Stimulated activated CD4-positive, alpha-beta T cell treated with anti-CD3 and anti-CD28 coated beads, TNF-alpha, amount 100 ng/mL, for 1 hour (primary cell): ENCODE measurements at regions not wholly inside any gene's neighbourhood (a gene's known extent, or its start where the extent isn't known, plus 50 kb on each side); places are given as distances from the start of the nearest gene placed in this dataset.
"Not testable (repeated sequence)": the region's sequence is repeated elsewhere in the genome, so short reads cannot be mapped to it uniquely, and the experiment has no call there.

ENCODE experiments used
- DNase-seq, 3 donors: peaks; one replicate each; pipeline ENCODE4 v3.0.0-alpha.2; 2020; ENCODE audit warnings: low read depth in 3 of 3, low spot score in 1 of 3

DNA sequence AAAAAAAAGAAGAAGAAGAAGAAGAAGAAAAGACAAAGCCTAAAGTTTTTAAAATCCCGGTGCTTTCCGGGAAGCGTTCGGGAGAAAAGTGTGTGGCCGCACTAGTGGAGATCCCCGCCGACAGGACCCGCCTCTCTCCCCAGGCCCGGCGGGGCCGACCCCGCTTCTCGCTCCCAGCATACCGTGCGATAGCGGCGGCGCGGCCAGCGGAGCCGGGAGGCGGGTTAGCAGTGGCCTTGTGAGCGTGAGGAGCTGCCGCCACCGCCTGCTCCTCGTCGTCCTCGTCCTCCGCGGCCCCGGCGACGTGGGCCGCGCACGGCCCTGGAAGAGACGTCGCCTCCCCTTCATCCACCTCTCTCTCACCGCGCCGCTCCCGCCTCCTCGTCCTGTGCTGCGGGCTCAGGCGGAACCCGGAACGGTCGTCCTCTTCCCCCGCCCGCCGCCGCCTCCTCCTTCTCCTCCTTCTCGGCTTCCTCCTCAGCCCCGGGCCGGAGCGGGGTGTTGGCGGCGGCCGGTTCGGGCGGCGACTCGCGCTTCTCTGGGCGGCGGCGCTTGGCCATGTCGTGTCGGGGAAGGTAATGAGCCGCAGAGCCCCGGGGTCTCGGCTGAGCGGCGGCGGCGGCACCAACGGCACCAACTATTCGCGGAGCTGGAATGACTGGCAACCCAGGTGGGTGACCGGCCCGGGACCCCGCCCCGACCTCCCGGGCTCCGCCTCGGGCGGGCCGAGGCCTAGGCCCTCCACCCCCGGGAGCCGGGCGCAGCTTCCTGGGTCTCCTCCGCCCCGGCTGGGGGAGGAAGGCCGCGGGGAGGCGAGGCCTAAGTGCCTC, 62.6 kb upstream of the CDR2 start:
- peak in 2 of 3 donors; percentile 14 to 53 for DNase-seq

DNA sequence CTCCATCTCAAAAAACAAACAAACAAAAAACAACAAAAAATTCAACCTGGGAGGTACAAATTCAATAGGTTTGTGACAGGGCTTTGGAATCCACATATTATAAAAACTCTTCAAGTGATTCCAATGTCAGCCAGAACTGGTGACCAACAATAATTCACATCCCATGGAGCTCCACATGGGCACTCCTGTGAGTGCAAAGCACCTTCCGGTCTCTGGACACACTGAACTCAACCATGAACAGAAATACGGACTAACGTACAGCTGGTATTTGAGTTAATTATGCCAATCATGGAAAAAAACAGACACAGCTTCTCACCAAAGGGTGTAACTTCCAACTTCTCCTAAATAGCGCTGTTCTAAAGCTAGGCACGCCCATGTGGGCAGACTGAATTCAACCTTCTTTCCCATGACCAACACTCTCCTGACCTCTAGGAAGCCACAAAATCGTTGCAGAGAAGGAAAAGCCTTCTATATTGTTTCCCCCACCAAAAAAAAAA, 62.0 kb upstream of the CDR2 start:
- not testable (repeated sequence) for DNase-seq

DNA sequence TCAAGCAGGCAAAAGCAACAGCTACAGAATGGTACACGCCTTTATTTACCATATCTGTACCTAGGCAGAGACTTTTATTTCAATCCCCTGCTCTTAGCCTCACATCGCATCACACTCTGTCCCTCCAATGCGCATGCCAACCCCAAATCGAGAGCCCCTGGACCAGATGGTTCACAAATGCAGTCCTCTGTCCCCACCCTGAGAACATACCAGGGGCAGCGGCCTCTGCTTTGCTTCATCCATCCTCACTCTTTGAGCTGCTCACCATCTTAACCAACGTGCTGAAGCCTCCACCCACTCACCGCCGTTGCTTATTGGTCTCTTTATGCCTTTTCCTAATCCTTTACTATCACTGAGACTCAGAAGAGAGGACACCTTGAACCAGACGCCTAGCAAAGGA, 56.9 kb upstream of the CDR2 start:
- not testable (repeated sequence) for DNase-seq

DNA sequence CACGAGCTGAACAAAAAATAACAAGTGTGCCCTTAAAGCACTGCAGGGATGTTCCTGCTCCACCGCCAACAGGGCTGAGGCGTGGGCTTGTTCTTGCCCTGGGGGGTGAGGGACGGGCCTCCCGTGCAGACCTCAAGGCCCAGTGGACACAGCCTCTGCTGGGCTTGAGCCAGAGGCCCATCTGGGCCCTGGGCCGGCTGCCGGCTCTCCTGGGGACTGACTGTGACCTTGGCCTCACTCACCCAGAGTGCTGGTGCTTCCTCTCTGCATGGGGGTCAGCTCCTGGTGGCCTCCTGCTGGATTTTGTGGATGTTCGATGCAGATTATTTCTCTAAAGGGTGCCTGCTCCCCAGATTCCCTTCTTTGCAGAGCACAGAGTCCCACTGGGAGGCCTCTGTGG, 54.2 kb upstream of the CDR2 start:
- no peak for DNase-seq

DNA sequence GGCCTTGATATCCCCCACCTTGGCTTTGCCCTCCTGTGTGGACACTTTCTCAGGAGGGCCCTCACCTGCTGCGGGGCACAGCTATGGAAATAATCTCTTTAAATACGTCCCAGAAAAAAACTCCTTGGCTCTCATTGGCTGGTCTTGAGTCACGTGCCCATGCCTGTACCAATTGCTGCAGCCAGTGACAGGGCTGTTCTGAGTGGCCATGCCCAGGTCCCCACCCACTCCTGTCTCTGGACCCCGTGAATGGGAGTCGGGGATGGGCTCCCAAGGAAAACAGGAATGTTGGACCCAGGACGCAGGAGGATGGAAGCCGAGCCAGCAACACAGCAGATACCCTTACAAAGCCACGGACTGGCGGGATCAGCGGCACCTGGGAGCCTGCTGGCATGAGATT, 53.1 kb upstream of the CDR2 start:
- no peak for DNase-seq

DNA sequence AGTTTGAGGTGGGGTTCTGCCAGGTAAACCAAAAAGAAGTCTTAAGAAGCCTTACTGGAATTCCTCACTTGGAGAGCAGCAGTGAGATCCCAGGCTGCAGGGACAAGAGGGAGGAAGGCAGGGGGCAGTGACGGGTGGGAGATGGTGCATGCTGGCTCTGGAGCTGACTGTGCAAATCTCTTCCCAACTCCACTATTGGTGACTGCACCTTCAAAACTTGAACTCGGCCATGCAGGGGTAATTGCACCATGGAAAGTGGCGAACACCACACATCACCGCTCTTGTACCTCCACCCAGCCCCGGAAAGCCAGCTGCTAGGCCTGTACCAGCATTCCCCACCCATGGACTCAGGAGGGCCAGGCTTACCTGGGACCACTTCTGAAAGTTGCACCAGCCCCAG, 51.4 kb upstream of the CDR2 start:
- DNase-seq = no peak

DNA sequence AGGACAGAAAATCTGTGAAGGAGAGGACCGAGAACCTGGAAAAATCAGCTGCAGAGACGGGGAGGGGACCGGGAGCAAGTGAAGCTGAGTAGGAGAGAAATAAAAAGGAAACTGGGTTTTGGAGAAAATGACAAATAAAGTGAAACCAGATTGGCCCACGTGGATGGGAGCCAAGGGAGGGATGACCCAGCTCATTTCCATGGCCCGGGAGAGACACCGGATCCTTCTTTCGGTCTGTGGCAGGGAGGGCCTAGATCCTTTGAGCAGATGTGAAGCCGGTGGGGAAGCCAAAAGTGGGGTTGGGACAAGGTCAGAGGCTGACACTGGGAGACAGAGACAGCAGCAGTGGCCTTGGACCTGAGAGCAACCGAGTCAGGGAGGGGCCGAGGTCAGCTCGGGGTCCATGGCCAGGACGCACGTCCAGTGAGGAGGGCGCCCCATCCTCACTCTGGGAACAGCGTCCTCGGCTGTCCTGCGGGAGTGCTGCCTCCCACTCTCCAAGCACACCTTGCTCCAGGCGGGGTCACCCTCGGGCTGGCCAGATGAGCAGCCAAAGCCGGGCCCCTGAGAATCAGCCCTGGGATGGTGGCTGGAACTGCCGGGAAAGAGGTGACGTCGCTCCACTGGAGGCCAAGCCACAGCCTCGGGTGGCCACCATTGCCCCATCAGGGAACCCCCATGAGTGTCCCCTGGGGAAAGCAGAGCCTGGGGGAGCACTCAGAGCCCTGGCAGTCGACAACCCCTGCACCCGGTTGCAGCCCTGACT, 50.8 kb upstream of the CDR2 start:
- DNase-seq = no peak

DNA sequence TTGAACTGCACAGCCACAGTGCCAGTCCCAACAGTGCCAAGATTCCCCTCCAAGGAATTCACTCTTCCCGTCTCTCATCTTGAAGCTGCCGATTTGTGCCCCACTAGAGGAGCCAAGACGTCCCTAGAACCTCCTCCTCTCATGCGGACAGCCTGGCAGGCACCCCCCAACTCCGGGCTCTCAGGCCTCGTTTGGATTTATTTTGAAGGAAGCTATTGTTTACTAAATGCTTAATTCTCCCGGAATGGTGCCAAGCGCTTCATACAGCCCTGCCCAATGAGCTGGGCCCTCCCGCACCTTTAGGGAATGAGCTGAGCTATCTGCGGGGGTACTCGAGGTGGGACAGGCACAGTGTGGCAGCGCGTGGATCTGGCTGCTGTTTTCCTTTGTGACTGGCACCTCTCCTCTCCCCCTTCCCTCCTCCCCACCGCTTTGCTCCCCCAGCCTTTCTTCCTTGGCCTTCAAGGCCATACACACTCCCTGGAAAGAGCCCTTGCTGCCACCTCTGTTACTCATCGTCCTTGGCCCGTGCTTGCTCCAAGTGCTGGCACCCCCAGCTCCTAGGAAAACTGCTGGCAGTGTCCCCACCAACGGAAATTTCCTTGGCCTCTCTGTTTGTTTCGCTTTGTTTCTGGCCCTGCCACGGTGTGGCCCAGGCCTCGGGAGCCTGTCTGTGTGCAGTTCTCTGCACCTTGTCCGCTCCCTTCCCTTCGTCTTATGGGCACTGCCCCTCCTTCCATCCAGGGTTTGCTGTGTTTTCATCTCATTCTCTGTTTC, 49.9 kb upstream of the CDR2 start:
- DNase-seq = no peak
